CD4-positive, alpha-beta T cell treated with Interleukin-6 for 4 hours (primary cell): ENCODE measurements at regions not wholly inside any gene's neighbourhood (a gene's known extent, or its start where the extent isn't known, plus 50 kb on each side); places are given as distances from the start of the nearest gene placed in this dataset.

Experiments
- DNase-seq: peaks from one replicate; pipeline ENCODE4 v3.0.0-alpha.2; 2020; ENCODE audit warnings: mixed read lengths

GRCh38 chr5:29790281-29790680 lies 1403.2 kb upstream of the CDH6 start:
- no peak for DNase-seq

- no peak for DNase-seq
Measured at GRCh38 chr5:29780401-29780800, 1413.1 kb upstream of the CDH6 start.

- DNase-seq = no peak
Measured at GRCh38 chr5:29779141-29779540, 1414.3 kb upstream of the CDH6 start.

- DNase-seq = no peak
Measured at GRCh38 chr5:29777373-29777772, 1416.1 kb upstream of the CDH6 start.

- no peak for DNase-seq
Measured at GRCh38 chr5:29770936-29771335, 1422.5 kb upstream of the CDH6 start.

GRCh38 chr5:29769474-29769873 lies 1424.0 kb upstream of the CDH6 start:
- DNase-seq = no peak

GRCh38 chr5:29758986-29759421 lies 1434.5 kb upstream of the CDH6 start:
- DNase-seq = no peak

- DNase-seq = no peak
Measured at GRCh38 chr5:29750453-29750852, 1443.0 kb upstream of the CDH6 start.

GRCh38 chr5:29744618-29745017 lies 1448.9 kb upstream of the CDH6 start:
- no peak for DNase-seq

GRCh38 chr5:29720954-29721353 lies 1472.5 kb upstream of the CDH6 start:
- DNase-seq = no peak

GRCh38 chr5:29719171-29719570 lies 1474.3 kb upstream of the CDH6 start:
- DNase-seq = no peak

GRCh38 chr5:29715167-29715566 lies 1478.3 kb upstream of the CDH6 start:
- DNase-seq = no peak

GRCh38 chr5:29702875-29703274 lies 1490.6 kb upstream of the CDH6 start:
- DNase-seq = no peak

GRCh38 chr5:29701600-29701999 lies 1491.9 kb upstream of the CDH6 start:
- no peak for DNase-seq

- no peak for DNase-seq
Measured at GRCh38 chr5:29697785-29698414, 1495.6 kb upstream of the CDH6 start.

- DNase-seq = no peak
Measured at GRCh38 chr5:29697278-29697677, 1496.2 kb upstream of the CDH6 start.

GRCh38 chr5:29672678-29673077 lies 1520.8 kb upstream of the CDH6 start:
- no peak for DNase-seq

GRCh38 chr5:29662876-29663275 lies 1530.6 kb upstream of the CDH6 start:
- DNase-seq = no peak

- no peak for DNase-seq
Measured at GRCh38 chr5:29654954-29655353, 1538.5 kb upstream of the CDH6 start.

GRCh38 chr5:29649321-29649720 lies 1544.2 kb upstream of the CDH6 start:
- DNase-seq = no peak

- no peak for DNase-seq
Measured at GRCh38 chr5:29642601-29643000, 1550.9 kb upstream of the CDH6 start.

- no peak for DNase-seq
Measured at GRCh38 chr5:29614206-29614605, 1579.3 kb upstream of the CDH6 start.

GRCh38 chr5:29588236-29588635 lies 1605.2 kb upstream of the CDH6 start:
- no peak for DNase-seq

- DNase-seq = no peak
Measured at GRCh38 chr5:29587832-29588231, 1605.7 kb upstream of the CDH6 start.

- DNase-seq = no peak
Measured at GRCh38 chr5:29568028-29568427, 1625.5 kb upstream of the CDH6 start.

- DNase-seq = no peak
Measured at GRCh38 chr5:29561564-29561963, 1631.9 kb upstream of the CDH6 start.
